Astrocyte (in vitro differentiated cells and primary cell): ENCODE measurements at regions not wholly inside any gene's neighbourhood (a gene's known extent, or its start where the extent isn't known, plus 50 kb on each side); places are given as distances from the start of the nearest gene placed in this dataset.

ENCODE experiments used
- EZH2 ChIP-seq: IDR thresholded peaks from 2 replicates; pipeline ENCODE4 v1.6.1; 2012; ENCODE audit warnings: mild to moderate bottlenecking, low read length, inconsistent platforms; ENCODE audit not compliant: insufficient read depth
- TF ChIP-seq, protein P1 (sequence below): IDR thresholded peaks from 2 replicates; pipeline ENCODE4 v1.5.1; 2011; ENCODE audit warnings: low read depth, mild to moderate bottlenecking, inconsistent platforms, low read length, moderate library complexity; ENCODE audit not compliant: insufficient read depth

DNA sequence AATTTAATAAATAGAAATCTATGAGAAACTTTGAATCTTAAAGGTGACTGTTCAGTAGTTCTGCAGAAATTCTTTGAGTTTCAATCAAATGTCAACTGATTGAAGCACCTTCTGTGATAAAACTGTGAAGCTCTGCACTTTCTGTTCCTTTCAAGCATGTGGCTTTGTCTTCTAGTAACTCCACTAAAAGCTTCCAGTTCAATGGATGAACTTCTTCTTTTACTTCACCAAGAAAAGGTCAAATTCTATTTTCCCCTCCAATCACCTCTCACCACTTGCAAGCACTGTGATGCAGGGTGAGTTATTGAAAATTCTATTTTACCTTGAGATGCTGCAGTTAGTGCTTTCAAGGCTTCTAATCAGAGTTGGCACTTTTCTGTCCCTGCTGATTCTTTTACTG is 515.3 kb upstream of the B3GALT2 start:
- TF ChIP-seq, protein P1, sequence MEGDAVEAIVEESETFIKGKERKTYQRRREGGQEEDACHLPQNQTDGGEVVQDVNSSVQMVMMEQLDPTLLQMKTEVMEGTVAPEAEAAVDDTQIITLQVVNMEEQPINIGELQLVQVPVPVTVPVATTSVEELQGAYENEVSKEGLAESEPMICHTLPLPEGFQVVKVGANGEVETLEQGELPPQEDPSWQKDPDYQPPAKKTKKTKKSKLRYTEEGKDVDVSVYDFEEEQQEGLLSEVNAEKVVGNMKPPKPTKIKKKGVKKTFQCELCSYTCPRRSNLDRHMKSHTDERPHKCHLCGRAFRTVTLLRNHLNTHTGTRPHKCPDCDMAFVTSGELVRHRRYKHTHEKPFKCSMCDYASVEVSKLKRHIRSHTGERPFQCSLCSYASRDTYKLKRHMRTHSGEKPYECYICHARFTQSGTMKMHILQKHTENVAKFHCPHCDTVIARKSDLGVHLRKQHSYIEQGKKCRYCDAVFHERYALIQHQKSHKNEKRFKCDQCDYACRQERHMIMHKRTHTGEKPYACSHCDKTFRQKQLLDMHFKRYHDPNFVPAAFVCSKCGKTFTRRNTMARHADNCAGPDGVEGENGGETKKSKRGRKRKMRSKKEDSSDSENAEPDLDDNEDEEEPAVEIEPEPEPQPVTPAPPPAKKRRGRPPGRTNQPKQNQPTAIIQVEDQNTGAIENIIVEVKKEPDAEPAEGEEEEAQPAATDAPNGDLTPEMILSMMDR = no peak
- no peak for TF ChIP-seq EZH2
